ENCODE measurements at regions not wholly inside any gene's neighbourhood (a gene's known extent, or its start where the extent isn't known, plus 50 kb on each side); places are given as distances from the start of the nearest gene placed in this dataset.
"Not testable (repeated sequence)": the region's sequence is repeated elsewhere in the genome, so short reads cannot be mapped to it uniquely, and the experiment has no call there.

GRCh38 chr2:5618271-5618670 is 73.9 kb upstream of the SOX11 start:
- Histone ChIP-seq H3K4me1 (no peaks in the 10 kb centered on the region), H3K27me3 (ENCODE audit: low read depth) (peaks cover 10% of the 10 kb centered on the region), H3K36me3 (no peaks in the 10 kb centered on the region), H3K4me3 (no peak overlapping the region), H3K9me3 (replicated peaks) (no peaks in the 10 kb centered on the region), H3K27ac (replicated peaks) (no peak overlapping the region)
- intact Hi-C loops (cut with micrococcal nuclease): no loop called here
- no peak for DNase-seq
- no peak for TF ChIP-seq CTCF (IDR thresholded peaks at IDR 0.05; ENCODE audit: borderline replicate concordance)

GRCh38 chr2:5625556-5626065 is 66.6 kb upstream of the SOX11 start:
- H3K27me3 ChIP-seq (ENCODE audit: low read depth); H3K36me3 ChIP-seq; H3K4me1 ChIP-seq; DNase-seq; H3K27ac ChIP-seq (replicated peaks); H3K9me3 ChIP-seq (replicated peaks); intact Hi-C loops (cut with micrococcal nuclease); H3K4me3 ChIP-seq: not testable (repeated sequence)
- TF ChIP-seq CTCF (IDR thresholded peaks at IDR 0.05; ENCODE audit: borderline replicate concordance): peak; percentile 30

GRCh38 chr2:5628484-5628883 is 63.7 kb upstream of the SOX11 start:
- H3K9me3 ChIP-seq (replicated peaks); H3K27ac ChIP-seq (replicated peaks); H3K27me3 ChIP-seq (ENCODE audit: low read depth); H3K36me3 ChIP-seq; H3K4me1 ChIP-seq; intact Hi-C loops (cut with micrococcal nuclease); H3K4me3 ChIP-seq; DNase-seq: not testable (repeated sequence)

GRCh38 chr2:5629510-5629909 is 62.7 kb upstream of the SOX11 start:
- H3K36me3 ChIP-seq; H3K4me3 ChIP-seq; H3K27ac ChIP-seq (replicated peaks); H3K27me3 ChIP-seq (ENCODE audit: low read depth); DNase-seq; intact Hi-C loops (cut with micrococcal nuclease); H3K4me1 ChIP-seq; H3K9me3 ChIP-seq (replicated peaks): not testable (repeated sequence)

GRCh38 chr2:5637051-5637450 is 55.1 kb upstream of the SOX11 start:
- H3K4me1 ChIP-seq; H3K9me3 ChIP-seq (replicated peaks); H3K4me3 ChIP-seq; H3K27me3 ChIP-seq (ENCODE audit: low read depth); intact Hi-C loops (cut with micrococcal nuclease); H3K36me3 ChIP-seq; H3K27ac ChIP-seq (replicated peaks); DNase-seq: not testable (repeated sequence)

Data from left ventricle myocardium inferior (tissue), 1 donor.